ENCODE measurements at regions not wholly inside any gene's neighbourhood (a gene's known extent, or its start where the extent isn't known, plus 50 kb on each side); places are given as distances from the start of the nearest gene placed in this dataset.

DNA sequence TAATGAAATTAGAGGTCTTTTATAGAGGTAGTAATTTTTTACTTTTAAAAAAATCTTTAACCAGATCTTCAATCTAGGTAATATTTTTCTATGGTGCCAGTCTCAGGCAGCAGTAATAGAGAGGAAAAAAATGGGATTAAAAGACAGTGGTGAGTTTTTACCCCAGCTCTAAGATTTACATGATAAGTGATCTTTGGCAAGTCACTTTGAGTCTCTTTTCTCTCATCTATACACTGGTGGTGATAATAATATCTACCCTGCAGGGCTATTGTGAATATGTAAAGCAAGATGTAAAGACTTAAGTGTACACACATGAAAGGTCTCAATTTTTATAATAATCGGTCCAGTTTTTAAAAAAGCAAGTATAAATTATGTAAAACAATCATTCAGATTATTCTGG is 786.2 kb upstream of the POU3F4 start:
- TF ChIP-seq CTCF (IDR thresholded peaks at IDR 0.05; ENCODE audit: low read length) (no peak), EZH2 (optimal IDR thresholded peaks at IDR 0.05; ENCODE audit: low read depth, low read length) (no peak), EZH2phosphoT487 (IDR thresholded peaks at IDR 0.05; ENCODE audit: low read length) (no peak)

Measured in MM.1S (cell line).